NB4 (cell line): ENCODE measurements at regions not wholly inside any gene's neighbourhood (a gene's known extent, or its start where the extent isn't known, plus 50 kb on each side); places are given as distances from the start of the nearest gene placed in this dataset.

Experiments
- CTCF ChIP-seq: IDR thresholded peaks from one replicate; pipeline ENCODE4 v1.5.1; 2012; ENCODE audit warnings: low read depth, low read length
- MYC ChIP-seq: IDR thresholded peaks from 2 replicates; pipeline ENCODE4 v1.6.1; 2011; ENCODE audit warnings: low read depth, low read length
- POLR2A ChIP-seq: IDR thresholded peaks from 2 replicates; pipeline ENCODE4 v1.6.1; 2011; ENCODE audit warnings: mild to moderate bottlenecking; ENCODE audit not compliant: insufficient read length; ENCODE audit errors: extremely low read depth

DNA sequence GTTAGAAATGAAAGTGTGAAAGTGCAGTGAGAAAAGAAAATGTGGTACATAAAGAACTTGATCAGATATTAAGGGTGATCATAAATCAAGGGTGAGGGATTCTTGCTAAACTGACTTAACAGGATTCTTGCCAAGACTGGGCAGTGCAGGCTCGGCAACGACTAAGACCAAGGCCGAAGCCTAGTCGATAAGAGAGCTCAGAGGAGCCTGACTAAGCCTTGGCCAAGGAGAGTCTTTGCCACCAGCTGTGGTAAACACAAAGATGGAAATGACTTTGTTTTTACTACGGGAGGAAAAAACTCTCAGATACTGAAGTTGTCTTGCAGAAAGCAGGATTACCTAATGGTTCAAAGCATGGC, 196.6 kb downstream of the LY86 start:
- TF ChIP-seq MYC (no peak), POLR2A (no peak), CTCF (no peak)
